Epithelial cell of esophagus (primary cell): ENCODE measurements at regions not wholly inside any gene's neighbourhood (a gene's known extent, or its start where the extent isn't known, plus 50 kb on each side); places are given as distances from the start of the nearest gene placed in this dataset.

ENCODE experiments used
- DNase-seq: peaks from one replicate; pipeline ENCODE4 v3.0.0; 2010; ENCODE audit warnings: low read depth
- H3K4me3 ChIP-seq: 2 replicates; pipeline ENCODE4 v1.5.1; 2011; ENCODE audit warnings: mild to moderate bottlenecking, low read length, control low read depth
- TF ChIP-seq, protein P1 (sequence below): IDR thresholded peaks from 2 replicates; pipeline ENCODE4 v1.5.1; 2011; ENCODE audit warnings: low read depth, mild to moderate bottlenecking, low read length, control low read depth, inconsistent platforms; ENCODE audit not compliant: insufficient read depth; ENCODE audit errors: missing control alignments

DNA sequence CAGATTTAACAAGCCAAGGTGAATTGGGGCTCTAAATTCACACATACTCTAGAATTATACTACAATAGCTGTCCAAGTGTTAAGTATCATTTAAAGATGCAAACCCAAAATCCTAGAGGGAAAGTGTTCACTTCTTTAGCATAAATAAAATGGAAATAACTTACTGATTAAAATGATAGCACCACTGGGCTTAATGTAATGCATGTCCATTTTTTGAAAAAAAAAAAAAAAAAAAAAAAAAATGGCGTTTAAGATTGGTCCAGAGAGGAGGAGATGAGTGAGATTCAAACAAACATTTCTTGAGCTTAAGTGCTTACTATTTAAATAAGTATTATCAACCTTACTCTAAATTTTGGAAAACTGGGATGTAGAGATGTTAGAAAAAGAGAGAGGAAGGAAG lies 251.5 kb upstream of the CWC22 start:
- TF ChIP-seq, protein P1, sequence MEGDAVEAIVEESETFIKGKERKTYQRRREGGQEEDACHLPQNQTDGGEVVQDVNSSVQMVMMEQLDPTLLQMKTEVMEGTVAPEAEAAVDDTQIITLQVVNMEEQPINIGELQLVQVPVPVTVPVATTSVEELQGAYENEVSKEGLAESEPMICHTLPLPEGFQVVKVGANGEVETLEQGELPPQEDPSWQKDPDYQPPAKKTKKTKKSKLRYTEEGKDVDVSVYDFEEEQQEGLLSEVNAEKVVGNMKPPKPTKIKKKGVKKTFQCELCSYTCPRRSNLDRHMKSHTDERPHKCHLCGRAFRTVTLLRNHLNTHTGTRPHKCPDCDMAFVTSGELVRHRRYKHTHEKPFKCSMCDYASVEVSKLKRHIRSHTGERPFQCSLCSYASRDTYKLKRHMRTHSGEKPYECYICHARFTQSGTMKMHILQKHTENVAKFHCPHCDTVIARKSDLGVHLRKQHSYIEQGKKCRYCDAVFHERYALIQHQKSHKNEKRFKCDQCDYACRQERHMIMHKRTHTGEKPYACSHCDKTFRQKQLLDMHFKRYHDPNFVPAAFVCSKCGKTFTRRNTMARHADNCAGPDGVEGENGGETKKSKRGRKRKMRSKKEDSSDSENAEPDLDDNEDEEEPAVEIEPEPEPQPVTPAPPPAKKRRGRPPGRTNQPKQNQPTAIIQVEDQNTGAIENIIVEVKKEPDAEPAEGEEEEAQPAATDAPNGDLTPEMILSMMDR = no peak
- no peak for DNase-seq
- no peak overlapping the region for H3K4me3 ChIP-seq

DNA sequence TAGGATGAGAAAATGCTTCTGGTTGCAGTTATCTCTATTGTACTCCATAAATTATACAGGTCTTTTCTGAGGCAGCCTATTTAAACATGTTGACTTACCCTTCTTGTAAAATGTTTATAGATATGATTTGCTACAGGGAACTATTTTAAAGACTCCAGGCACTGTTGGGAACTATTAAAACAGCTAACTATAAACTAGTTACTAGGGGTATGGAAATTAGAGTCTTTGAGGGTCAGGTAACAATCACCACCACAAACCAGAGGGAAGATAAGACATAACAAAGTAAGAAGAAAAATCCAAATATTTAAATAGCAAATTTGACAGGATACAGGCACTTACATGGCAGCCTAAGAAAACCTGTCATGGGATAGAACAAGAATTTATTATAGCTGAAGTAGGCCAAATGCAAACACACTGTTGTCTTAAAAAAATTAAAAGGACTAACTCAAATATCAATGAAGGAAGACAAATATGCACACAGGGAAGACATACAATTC lies 251.0 kb upstream of the CWC22 start:
- no peak for DNase-seq
- no peak overlapping the region for H3K4me3 ChIP-seq
- TF ChIP-seq, protein P1 = no peak

GRCh38 chr2:180257247-180257646 lies 250.2 kb upstream of the CWC22 start:
- no peak overlapping the region for H3K4me3 ChIP-seq
- TF ChIP-seq, protein P1 = no peak
- DNase-seq = no peak

DNA sequence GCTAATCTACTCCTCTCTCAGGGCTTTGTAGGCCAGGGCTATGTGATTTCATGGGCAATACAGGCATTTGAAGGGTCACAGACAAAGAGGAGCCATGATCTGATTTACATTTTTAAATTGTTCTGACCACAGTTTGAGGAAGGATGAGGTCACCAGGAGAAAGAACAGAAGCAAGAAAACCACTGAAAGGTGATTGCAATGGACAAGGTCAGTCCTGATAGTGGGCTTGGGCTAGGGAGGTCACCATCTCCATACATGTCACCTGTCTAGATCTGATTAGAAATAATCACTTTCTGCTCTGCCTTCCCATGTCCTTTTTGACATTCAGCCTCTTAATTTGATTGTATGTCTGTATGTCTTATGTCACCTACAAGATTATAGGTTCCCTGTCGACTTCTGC lies 248.9 kb upstream of the CWC22 start:
- TF ChIP-seq, protein P1 = no peak
- no peak overlapping the region for H3K4me3 ChIP-seq
- DNase-seq = no peak

DNA sequence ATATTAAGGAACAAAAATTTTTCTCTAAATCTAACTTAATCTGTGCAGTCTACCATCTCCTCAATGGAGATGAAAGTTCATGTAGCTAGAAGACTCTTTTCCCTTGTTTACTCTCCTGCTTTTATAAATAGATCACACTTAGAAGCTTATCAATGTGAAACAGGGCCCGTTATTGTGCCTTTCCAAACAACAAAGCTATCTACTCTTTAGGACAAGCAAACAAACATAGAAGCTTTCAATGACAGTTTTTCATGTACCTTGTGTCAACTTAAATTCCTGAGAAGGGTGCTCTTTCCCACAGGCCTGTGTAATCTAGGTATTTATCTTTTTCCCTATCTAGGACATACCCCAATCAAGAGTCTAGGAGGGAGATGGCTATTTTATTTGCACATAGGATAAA lies 247.8 kb upstream of the CWC22 start:
- DNase-seq = no peak
- TF ChIP-seq, protein P1 = no peak
- H3K4me3 ChIP-seq = no peak overlapping the region

DNA sequence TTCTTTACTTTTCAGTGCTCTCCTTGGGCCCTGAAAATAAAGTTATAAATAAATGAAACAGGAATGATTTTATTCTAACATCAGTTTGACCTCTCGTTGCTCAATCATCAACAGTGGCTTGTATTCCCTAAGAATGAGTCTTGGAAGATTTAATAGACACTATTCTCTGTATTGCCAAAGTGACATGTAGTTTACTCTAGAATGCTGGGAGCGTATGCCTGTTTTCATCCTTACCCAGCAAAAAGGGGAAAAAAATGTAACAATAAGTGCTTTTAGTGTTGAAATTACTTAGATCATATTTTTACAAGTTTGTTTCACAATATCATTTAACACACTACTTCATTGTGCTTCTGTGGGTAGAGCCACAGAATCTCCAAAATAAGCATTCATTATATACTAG lies 240.6 kb upstream of the CWC22 start:
- H3K4me3 ChIP-seq = no peak overlapping the region
- DNase-seq = no peak
- TF ChIP-seq, protein P1 = no peak

DNA sequence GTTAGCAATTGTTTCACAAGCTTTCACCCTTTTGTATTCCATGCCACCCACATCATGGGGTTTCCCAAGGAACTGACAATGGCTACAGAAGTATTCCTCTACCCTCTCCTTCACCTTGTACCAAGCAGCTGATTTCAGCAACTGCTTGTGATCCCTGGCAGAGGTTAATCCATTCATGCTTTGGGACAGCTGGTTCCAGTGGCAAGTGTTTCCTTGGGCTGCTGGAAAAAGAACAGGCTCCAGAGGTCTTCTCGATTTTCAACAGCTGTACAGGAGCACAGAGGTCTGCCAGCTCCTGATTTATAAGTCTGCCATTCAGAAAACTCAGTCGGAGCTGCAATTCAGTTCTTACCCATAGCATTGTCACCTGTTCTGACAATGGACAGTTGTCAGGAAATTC lies 239.2 kb upstream of the CWC22 start:
- H3K4me3 ChIP-seq = no peak overlapping the region
- TF ChIP-seq, protein P1 = no peak
- DNase-seq = no peak
